ENCODE measurements at regions not wholly inside any gene's neighbourhood (a gene's known extent, or its start where the extent isn't known, plus 50 kb on each side); places are given as distances from the start of the nearest gene placed in this dataset.
"Not testable (repeated sequence)": the region's sequence is repeated elsewhere in the genome, so short reads cannot be mapped to it uniquely, and the experiment has no call there.

GRCh38 chr12:125515887-125516286 lies 450.7 kb downstream of the AACS start:
- no peak for FAIRE-seq

- no peak for FAIRE-seq
Measured at GRCh38 chr12:125518074-125518473, 452.8 kb downstream of the AACS start.

GRCh38 chr12:125519026-125519651 lies 453.9 kb downstream of the AACS start:
- peak; percentile 89 for FAIRE-seq

GRCh38 chr12:125525879-125526278 lies 460.6 kb downstream of the AACS start:
- FAIRE-seq = no peak

- FAIRE-seq = no peak
Measured at GRCh38 chr12:125528281-125528680, 463.0 kb downstream of the AACS start.

GRCh38 chr12:125530201-125530600 lies 465.0 kb downstream of the AACS start:
- FAIRE-seq = no peak

GRCh38 chr12:125530876-125531275 lies 465.6 kb downstream of the AACS start:
- no peak for FAIRE-seq

GRCh38 chr12:125531574-125531973 lies 466.3 kb downstream of the AACS start:
- FAIRE-seq = no peak

- no peak for FAIRE-seq
Measured at GRCh38 chr12:125533434-125534029, 468.3 kb downstream of the AACS start.

- FAIRE-seq = no peak
Measured at GRCh38 chr12:125538401-125539199, 473.4 kb downstream of the AACS start.

GRCh38 chr12:125540580-125541204 lies 475.5 kb downstream of the AACS start:
- FAIRE-seq = no peak

- FAIRE-seq = no peak
Measured at GRCh38 chr12:125544960-125545359, 479.7 kb downstream of the AACS start.

GRCh38 chr12:125549171-125549570 lies 483.9 kb downstream of the AACS start:
- FAIRE-seq = no peak

GRCh38 chr12:125549836-125550235 lies 484.6 kb downstream of the AACS start:
- FAIRE-seq = no peak

- FAIRE-seq = no peak
Measured at GRCh38 chr12:125552295-125552694, 487.1 kb downstream of the AACS start.

GRCh38 chr12:125561008-125561407 lies 495.8 kb downstream of the AACS start:
- not testable (repeated sequence) for FAIRE-seq

GRCh38 chr12:125564753-125565152 lies 499.5 kb downstream of the AACS start:
- no peak for FAIRE-seq

GRCh38 chr12:125567581-125567980 lies 502.3 kb downstream of the AACS start:
- no peak for FAIRE-seq

- no peak for FAIRE-seq
Measured at GRCh38 chr12:125568306-125568705, 503.1 kb downstream of the AACS start.

- no peak for FAIRE-seq
Measured at GRCh38 chr12:125573271-125573670, 508.0 kb downstream of the AACS start.

GRCh38 chr12:125577334-125577733 lies 512.1 kb downstream of the AACS start:
- FAIRE-seq = no peak

- FAIRE-seq = no peak
Measured at GRCh38 chr12:125579916-125580315, 514.7 kb downstream of the AACS start.

- FAIRE-seq = no peak
Measured at GRCh38 chr12:125583071-125583470, 517.8 kb downstream of the AACS start.

GRCh38 chr12:125586441-125586840 lies 521.2 kb downstream of the AACS start:
- no peak for FAIRE-seq
